DMS53 treated with DMSO at 0.1 percent for 48 hours (cell line): ENCODE measurements at regions not wholly inside any gene's neighbourhood (a gene's known extent, or its start where the extent isn't known, plus 50 kb on each side); places are given as distances from the start of the nearest gene placed in this dataset.
"Not testable (repeated sequence)": the region's sequence is repeated elsewhere in the genome, so short reads cannot be mapped to it uniquely, and the experiment has no call there.

Experiments used
- DNase-seq: peaks from one replicate; lab custom pipeline; 2025; ENCODE audit not compliant: unreplicated experiment; lab: John Stamatoyannopoulos, UW

- DNase-seq, result no peak
These were observed 92.6 kb upstream of the CTBP2 start for GRCh38 chr10:125252937-125253336.

GRCh38 chr10:125250834-125251233 is 90.5 kb upstream of the CTBP2 start:
- not testable (repeated sequence) for DNase-seq

- DNase-seq, result no peak
These were observed 89.6 kb upstream of the CTBP2 start for GRCh38 chr10:125249948-125250347.

GRCh38 chr10:125248489-125248888 is 88.1 kb upstream of the CTBP2 start:
- no peak for DNase-seq

- DNase-seq, result no peak
These were observed 87.2 kb upstream of the CTBP2 start for GRCh38 chr10:125247576-125247975.

- no peak for DNase-seq
These were observed 83.3 kb upstream of the CTBP2 start for GRCh38 chr10:125243532-125244253.

GRCh38 chr10:125238682-125239081 is 78.3 kb upstream of the CTBP2 start:
- DNase-seq, result no peak

- DNase-seq, result no peak
These were observed 75.7 kb upstream of the CTBP2 start for GRCh38 chr10:125236091-125236490.

GRCh38 chr10:125235093-125236069 is 75.0 kb upstream of the CTBP2 start:
- DNase-seq, result no peak

- DNase-seq, result not testable (repeated sequence)
These were observed 74.2 kb upstream of the CTBP2 start for GRCh38 chr10:125234576-125234975.

- no peak for DNase-seq
These were observed 73.4 kb upstream of the CTBP2 start for GRCh38 chr10:125233726-125234125.

GRCh38 chr10:125232841-125233240 is 72.5 kb upstream of the CTBP2 start:
- DNase-seq, result no peak

GRCh38 chr10:125231813-125232475 is 71.6 kb upstream of the CTBP2 start:
- DNase-seq, result no peak

- DNase-seq, result no peak
These were observed 70.9 kb upstream of the CTBP2 start for GRCh38 chr10:125231116-125231812.

GRCh38 chr10:125230251-125230650 is 69.9 kb upstream of the CTBP2 start:
- no peak for DNase-seq

- DNase-seq, result not testable (repeated sequence)
These were observed 68.0 kb upstream of the CTBP2 start for GRCh38 chr10:125228245-125228940.

GRCh38 chr10:125227546-125227945 is 67.2 kb upstream of the CTBP2 start:
- DNase-seq, result no peak

- DNase-seq, result no peak
These were observed 66.5 kb upstream of the CTBP2 start for GRCh38 chr10:125226823-125227222.

- DNase-seq, result no peak
These were observed 65.6 kb upstream of the CTBP2 start for GRCh38 chr10:125226005-125226404.

- no peak for DNase-seq
These were observed 64.7 kb upstream of the CTBP2 start for GRCh38 chr10:125225051-125225450.
